ENCODE measurements at regions not wholly inside any gene's neighbourhood (a gene's known extent, or its start where the extent isn't known, plus 50 kb on each side); places are given as distances from the start of the nearest gene placed in this dataset.

- TF ChIP-seq CTCF (IDR thresholded peaks at IDR 0.05 in 8 of 11, conservative IDR thresholded peaks at IDR 0.05 in 3 of 11) (no peak), POLR2A (IDR thresholded peaks at IDR 0.05) (no peak)
Observed at GRCh38 chr4:107151173-107151572, 115.1 kb upstream of the DKK2 start.
